ENCODE measurements at regions not wholly inside any gene's neighbourhood (a gene's known extent, or its start where the extent isn't known, plus 50 kb on each side); places are given as distances from the start of the nearest gene placed in this dataset.
"Not testable (repeated sequence)": the region's sequence is repeated elsewhere in the genome, so short reads cannot be mapped to it uniquely, and the experiment has no call there.

DNA sequence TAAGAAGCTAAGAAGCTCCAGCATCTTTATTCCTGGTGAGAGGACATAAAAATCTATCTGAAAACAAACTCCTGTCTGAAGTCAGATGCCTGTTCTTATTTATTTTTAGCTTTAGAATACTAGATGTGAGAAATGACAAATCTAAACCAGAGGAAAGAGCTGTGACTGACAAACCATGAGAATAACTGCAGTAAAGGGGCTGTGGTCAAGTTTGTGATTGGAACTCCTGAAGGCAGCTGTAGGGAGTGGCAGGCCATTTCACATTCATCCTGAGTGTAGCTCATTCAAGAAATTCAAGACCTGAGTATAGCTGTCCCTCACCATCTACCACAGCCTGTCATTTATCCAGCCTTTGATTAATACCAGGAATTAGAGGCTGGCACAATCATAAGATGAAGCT lies 718.8 kb downstream of the BRINP1 start:
- DNase-seq (ENCODE audit: low read depth in 3 of 3): no peak

DNA sequence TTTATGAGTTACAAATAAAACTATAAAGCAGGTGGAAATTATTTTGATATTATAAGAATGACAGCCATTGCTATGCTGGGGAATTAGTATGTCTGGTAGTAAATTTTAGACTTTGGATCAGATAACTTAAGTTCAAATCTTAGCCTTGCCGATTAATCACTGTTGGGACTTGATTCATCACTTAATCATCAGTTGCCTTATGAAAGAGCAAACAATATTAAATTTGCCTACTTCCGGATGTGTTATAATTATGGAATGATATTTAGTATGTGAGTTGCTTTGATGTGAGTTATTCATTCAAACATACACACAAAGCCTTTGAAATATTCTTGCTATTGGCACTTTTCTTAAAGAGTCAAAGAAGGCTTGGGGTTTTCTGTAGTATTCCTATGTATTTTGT lies 717.7 kb downstream of the BRINP1 start:
- no peak for DNase-seq (ENCODE audit: low read depth in 3 of 3)

DNA sequence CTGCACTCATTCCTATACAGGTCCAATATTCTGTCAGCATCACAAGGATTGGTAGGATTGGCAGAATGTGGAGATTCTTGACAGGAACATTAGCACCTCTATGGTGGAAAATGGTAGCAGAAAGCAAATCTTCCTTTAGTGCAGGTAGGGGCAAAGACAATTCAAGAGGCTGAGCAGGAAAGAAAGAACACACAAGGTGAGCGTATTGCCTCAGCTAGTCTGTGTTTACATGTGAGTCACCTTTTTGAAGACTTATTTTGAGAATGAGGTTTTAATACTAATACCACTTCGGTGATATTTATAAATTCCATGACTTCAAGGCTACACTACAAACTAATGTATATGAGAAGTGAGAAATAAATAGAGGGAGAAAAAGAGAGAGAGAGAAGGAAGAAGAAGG lies 717.0 kb downstream of the BRINP1 start:
- DNase-seq (ENCODE audit: low read depth in 3 of 3): no peak

DNA sequence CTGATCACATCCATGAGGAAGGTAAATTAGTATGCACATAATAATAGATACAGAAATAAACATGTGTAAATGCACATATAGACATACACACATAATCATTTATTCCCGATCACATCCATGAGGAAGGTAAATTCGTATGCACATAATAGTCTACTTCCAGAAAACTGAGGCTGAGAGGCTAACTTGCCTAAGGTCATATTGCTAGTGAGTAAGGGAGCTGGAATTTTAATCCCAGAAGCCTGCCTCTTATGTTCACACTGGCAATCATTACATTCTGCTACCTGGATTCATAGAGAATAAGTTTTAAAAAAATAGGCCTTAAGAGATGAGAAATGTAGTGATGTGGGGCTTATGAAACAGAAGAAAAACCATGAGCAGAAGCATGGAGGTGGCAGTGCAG lies 716.3 kb downstream of the BRINP1 start:
- DNase-seq (ENCODE audit: low read depth in 3 of 3): no peak

DNA sequence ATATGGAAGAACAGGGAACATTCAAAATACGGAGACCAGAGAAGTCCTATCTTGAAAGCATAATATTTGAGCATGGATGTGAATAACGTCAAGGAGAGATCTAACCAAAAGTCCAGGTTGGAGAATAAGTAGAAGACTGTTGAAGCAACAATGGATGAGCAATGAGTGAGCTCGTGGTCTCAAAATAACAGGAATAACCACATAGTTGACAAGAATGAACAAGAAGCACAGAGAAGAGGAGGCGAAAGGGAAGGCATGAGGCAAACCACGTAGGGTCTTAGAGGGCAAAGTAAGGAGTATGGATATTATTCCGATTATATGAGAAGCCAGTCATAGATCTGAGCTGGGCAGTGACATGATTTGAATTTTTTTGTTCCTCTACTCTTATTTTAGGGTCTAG lies 710.2 kb downstream of the BRINP1 start:
- DNase-seq (ENCODE audit: low read depth in 3 of 3): no peak

DNA sequence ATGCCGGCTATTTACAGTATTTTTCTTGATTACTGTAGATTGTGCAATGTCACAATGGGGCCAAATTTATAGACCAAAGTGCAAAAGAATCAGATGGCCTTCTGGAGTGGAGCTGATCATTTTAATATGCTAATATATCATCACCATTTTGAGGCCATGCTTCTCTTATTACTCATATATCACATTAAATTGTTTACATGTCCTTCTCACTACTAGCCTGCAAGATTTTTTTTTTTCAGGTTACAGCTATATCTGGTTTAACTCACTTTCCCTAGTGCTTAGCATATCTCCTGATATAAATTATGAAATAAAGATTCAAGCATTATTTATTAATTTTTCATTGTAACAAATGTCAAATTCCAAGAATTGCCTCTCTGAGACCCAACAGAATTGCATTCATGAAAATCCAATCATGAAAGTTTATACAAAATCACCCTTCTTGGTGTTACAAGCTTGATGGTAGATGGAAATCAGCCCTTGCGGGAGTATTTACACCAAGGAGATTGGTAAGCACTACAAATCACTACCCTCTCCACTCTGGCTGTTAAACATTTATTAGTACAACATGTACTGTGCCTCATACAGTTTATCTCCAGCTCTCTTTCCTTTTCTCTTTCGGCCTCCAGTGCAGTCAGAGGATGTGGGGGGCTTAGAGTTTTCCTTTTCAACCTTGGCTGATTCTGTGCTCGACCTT lies 703.9 kb downstream of the BRINP1 start:
- DNase-seq (ENCODE audit: low read depth in 3 of 3): no peak

DNA sequence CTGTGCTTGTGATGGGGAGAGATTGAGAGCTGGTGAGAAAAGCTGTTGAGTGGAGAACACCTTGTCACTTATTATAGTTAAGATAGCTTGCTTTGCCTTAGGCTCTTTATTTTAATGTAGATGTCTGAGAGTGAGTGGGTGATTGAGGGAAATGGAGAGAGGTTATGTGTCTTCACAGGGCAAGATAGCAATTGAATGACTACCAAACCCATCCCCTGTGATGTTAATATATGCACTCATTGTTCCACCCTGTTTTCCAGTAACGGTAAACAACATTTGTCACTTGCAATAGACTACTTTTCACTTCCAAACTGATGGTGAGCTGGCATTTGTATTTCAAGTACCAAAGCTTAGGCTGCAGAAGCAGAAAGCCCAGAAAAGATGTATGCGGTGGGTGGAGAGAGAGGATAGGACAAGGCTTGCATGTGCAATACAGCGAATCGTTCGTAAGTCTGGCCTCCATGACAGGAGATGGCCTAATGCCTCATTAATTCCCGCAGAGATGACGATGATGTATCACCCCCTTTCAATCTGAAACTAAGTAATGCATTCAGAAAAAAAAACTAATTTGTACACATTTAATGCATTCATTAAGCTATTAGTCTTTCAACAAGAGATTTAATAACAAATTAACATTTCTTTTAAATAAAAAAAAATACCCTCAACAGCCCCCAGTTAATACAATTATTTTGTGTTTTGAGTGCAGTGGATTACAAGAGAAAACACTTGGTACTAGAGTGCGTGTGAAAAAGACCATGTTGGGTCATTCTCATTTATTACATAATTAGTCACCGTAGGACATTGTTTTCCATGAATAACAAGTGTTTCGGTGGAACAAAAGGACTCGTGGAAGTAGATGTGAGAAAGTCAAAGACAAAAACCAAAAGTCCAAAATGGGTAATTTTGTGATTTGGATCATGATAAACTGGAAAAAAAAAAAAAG lies 699.0 kb downstream of the BRINP1 start:
- no peak for DNase-seq (ENCODE audit: low read depth in 3 of 3)

DNA sequence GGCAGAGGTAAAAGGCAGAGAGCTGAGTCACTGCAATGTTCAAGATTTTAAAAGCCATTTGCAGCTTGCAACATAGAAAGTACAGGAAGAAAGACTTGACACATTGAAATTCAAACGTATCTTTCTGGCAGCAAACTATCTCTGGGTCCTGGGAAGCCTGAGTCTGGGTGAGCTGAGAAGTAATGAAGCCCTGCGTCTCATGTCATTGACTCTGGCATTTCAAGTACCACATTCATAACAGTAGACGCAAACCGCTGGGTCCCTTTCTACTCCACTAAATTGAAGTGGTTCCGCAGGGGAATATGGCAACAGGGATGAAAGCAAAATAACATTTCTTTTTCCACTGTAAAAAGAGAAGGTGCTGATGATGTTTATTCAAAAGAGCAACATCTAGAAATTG lies 694.3 kb downstream of the BRINP1 start:
- no peak for DNase-seq (ENCODE audit: low read depth in 3 of 3)

DNA sequence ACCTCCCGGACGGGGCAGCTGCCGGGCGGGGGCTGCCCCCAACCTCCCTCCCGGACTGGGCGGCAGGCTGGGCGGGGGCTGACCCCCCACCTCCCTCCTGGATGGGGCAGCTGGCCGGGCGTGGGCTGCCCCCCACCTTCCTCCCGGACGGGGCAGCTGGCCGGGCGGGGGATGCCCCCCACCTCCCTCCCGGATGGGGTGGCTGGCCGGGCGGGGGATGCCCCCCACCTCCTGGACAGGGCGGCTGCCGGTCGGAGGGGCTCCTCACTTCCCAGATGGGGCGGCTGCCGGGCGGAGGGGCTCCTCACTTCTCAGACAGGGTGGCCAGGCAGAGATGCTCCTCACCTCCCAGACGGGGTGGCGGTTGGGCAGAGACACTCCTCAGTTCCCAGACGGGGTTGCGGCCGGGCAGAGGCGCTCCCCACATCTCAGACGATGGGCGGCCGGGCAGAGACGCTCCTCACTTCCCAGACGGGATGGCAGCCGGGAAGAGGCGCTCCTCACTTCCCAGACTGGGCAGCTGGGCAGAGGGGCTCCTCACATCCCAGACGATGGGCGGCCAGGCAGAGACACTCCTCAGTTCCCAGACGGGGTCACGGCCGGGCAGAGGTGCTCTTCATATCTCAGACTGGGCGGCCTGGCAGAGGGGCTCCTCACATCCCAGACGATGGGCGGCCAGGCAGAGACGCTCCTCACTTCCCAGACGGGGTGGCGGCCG lies 691.1 kb downstream of the BRINP1 start:
- DNase-seq (ENCODE audit: low read depth in 3 of 3): not testable (repeated sequence)

DNA sequence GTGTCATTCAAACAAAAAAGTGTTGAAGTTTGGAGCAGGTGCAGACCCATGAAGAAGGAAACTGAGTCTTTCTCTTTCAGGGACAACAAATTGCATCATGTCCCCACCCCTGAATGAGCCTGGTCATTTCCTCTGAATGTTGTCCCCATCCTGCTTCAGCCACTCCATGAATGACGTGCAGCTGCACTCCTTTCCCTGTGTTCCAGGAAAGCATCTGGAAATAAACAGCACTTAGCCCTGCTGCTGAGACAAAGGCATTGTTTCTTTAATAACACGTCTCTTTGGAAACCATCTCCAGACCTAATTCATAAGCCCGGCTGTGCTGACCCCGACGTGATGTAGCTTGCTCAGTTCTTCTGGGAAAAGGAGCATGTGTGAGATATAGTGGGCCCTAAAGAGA lies 682.3 kb downstream of the BRINP1 start:
- no peak for DNase-seq (ENCODE audit: low read depth in 3 of 3)

DNA sequence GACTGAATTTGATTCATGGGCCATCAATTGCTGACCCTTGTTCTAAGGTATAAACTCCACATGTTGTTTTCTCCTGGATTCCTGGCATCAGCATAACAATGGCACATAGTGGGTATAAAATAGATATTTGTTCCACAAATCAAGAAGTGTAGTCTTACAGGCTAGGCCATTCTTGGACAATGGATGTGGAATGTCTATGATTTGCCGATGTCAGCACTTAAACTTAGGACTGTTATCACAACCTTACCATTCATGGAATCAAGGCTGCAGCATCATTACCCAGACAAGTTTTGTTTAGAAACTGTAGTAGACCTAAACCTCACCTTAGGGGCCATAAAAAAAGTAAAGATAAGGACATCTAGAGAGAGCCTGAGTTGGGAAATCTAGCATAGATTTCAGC lies 680.0 kb downstream of the BRINP1 start:
- DNase-seq (ENCODE audit: low read depth in 3 of 3): no peak

DNA sequence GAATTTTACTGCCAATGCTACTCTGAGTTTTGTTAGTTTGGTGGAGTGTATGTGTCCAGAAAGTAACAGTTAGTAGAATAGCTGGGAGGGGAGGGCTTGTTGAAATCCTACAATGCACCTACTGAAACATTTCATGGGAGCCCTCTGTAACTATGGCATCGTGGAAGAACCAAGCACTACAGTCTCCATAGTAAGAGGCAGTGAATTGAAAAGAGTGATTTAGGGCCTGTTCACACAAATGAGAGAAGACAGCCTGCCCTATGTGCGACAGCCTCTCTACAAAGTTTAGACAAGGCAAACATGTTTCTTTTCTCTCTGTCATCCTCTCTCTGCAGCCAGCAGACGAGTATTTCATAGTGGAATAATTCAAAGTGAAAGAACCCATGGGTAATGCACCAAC lies 676.6 kb downstream of the BRINP1 start:
- DNase-seq (ENCODE audit: low read depth in 3 of 3): no peak

DNA sequence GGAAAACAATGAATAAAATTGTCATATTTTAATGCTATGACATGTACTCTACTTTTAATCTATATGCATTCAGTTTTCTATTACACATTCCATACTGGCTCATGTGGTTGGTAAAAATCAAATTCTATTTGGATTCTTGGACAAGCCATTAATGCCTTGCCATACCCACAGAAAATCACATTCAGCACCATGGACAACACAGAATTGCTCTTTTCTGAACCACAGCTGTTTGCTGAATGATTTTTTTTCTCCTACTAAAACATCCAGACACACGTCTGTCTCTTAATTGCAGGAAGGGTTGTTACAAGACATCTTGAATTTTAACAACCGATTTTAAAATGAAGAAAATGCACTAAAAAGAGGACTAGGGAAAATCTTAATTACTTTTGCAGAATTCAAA lies 675.6 kb downstream of the BRINP1 start:
- DNase-seq (ENCODE audit: low read depth in 3 of 3): no peak

DNA sequence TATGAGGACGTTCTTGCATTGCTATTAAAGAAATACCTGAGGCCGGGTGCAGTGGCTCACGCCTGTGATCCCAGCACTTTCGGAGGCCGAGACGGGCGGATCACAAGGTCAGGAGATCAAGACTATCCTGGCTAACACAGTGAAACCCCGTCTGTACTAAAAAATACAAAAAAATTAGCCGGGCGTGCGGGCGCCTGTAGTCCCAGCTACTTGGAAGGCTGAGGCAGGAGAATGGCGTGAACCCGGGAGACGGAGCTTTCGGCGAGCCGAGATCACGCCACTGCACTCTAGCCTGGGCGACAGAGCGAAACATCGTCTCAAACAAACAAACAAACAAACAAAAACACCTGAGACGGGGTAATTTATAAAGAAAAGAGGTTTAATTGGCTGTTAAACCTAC lies 674.0 kb downstream of the BRINP1 start:
- DNase-seq (ENCODE audit: low read depth in 3 of 3): not testable (repeated sequence)

DNA sequence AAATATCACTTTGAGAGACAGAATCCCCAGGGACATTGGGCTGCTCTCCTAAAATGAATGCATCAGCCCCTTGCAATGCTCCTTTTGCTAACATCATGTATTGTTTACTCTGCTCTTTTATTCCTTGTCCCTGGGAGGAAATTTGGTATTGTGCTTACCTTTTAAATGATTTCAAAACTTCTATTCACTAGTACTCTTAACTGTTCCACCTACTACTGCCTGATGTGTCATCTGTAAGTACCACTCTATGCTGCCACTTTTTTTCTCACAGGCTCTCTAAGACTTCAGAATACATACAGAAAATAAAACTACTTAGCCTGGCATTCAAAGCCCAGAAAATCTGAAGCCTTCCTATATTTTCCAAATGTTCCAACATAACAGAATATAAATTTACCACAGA lies 667.2 kb downstream of the BRINP1 start:
- no peak for DNase-seq (ENCODE audit: low read depth in 3 of 3)

DNA sequence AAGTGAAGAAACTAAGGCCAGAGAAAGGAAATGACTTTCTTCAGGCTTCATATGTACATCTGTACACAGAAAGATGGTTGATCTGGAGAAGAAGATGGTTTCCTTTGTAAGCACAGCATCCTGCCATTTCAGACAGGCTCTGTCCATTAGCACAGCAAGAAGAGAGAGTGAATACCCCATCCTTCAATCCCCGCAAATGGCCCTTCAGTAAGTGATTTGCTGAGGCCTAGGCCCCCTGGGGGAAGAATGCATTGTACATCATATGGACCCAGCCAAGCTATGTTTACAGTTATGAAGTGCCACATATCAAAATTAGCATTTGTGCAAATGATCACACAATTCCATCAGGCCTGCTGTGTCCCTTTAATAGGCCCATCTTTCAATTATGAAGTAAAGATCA lies 657.4 kb downstream of the BRINP1 start:
- no peak for DNase-seq (ENCODE audit: low read depth in 3 of 3)

DNA sequence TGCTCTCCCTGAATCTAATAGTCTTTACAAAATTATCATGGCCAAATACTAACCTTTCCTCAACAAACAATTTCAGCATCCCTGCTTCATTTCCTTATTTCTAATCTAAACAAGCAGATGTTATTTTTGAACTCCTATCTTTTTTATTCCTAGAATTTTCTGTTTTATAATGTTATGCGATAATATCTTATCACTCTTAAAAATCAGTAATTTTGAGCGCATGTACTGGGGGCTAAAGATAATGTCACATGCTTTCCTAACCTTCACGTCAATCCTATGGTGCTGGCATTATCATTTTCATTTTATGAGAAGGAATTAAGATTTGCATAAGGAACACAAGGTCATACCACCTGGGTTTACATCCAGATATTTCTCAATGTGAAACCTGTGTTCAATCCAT lies 648.0 kb downstream of the BRINP1 start:
- no peak for DNase-seq (ENCODE audit: low read depth in 3 of 3)

DNA sequence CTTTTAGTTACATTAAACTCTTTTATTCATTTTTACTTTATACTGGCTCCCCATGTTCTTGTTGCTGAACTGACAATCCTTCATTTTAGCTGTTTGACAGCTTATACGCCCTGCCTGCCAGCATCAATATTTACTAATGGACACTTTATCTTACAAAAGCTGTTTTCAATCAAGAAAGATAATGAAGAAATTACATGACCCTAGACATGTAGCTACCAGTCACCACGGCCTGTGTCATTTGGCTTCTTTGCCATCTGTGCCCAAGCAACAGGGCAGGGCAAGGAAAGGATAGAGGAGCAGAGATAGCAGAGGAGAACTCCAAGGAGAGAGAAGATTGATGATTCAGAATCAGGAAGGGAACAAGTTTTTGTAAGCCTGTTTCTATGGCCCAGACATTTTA lies 647.3 kb downstream of the BRINP1 start:
- no peak for DNase-seq (ENCODE audit: low read depth in 3 of 3)

DNA sequence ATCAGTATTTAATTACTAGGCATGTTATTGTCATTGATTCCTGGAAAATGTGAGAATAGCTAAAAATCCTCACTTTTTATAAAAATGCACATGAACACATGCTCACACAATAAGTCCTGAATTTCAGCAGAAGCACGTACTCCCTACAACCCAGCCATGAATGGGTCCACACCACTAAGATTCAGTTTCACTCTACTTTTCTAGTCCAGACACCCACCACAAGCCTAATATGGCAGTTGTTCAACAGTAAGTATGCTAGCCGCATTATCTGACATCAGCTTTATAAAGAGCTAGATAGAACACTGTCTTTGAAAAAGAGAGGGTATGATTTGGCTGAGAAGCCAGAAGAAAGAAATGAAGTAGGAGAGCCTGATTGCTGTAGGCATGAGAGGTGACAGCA lies 639.3 kb downstream of the BRINP1 start:
- DNase-seq (ENCODE audit: low read depth in 3 of 3): no peak

DNA sequence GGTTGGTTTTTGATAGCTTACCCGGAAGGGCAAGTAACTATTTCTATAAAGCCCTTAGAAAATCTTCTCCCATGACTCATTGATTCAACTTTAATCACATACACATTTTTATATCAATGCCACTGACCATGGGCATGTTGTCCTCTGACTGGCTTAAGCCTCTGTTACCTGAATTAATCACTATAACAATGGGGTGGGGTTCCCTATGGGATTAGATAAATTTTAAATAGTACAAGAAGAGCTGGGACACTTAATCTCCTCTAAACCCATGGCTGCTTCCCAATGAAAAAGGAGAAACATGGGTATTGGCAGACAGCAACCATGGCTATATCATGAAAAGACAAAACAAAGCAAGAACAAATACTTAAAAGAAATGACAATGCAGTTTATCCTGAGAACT lies 636.2 kb downstream of the BRINP1 start:
- no peak for DNase-seq (ENCODE audit: low read depth in 3 of 3)

DNA sequence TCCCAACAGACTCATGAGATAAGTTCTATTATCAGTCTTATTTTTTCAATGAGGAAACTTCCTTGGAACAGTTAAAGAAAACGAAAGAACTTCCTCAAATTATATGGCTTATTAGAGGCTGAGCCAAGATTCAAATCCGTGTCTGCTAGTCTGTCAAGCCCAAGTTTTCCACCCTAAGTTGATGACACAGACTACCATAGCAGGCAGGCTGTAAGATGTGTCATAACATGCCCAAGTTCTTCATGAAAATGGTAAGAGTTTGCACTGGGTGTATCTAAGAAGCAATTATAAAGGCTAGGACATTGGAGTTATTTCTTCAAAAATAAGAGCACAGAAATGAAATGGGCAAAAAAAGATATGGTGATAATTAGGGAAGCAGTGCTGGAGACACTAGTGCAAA lies 634.5 kb downstream of the BRINP1 start:
- no peak for DNase-seq (ENCODE audit: low read depth in 3 of 3)

DNA sequence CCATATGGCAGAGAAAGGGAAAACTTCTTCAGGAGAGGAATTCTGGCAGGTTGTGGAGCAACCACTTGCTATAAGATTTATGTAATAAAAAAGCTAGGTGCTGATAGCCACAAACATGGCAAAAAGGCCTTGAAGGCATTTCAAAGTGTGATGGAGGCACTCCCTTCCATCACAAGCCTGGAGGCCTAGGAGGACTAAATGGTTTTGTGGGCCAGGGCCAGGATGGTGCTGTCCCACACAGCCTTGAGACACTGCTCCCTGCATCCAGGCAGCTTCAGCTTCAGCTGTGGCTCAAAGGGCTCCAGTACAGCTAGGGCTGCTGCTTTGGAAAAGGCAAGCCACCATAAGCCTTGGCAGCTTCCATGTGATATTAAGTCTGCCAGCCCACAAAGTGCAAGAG lies 632.8 kb downstream of the BRINP1 start:
- DNase-seq (ENCODE audit: low read depth in 3 of 3): no peak
